HG03521 (cell line): ENCODE measurements at regions not wholly inside any gene's neighbourhood (a gene's known extent, or its start where the extent isn't known, plus 50 kb on each side); places are given as distances from the start of the nearest gene placed in this dataset.
"Not testable (repeated sequence)": the region's sequence is repeated elsewhere in the genome, so short reads cannot be mapped to it uniquely, and the experiment has no call there.

Experiments
- ATAC-seq: cut with Tn5 transposase; IDR thresholded peaks from one replicate; pipeline ENCODE4 v1.9.1; 2021; ENCODE audit warnings: mild to moderate bottlenecking, moderate library complexity; ENCODE audit not compliant: unreplicated experiment

DNA sequence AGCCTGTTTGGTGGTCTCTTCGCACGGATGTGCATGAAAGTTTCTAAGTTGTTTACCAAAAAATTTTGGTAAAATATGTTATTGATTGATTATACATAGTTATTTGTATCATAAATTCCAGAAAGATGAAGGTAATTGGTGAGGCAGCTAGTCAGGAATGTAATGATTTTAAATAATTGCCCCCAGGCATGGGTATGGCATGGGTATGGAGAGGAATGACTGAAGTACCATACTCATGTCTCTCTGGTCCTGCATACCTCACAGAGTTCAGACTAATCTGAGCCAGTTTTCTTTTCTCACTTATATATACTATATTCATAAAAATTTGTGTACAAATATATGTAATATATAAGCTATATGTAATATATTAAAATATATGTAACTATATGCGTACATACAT is 329.0 kb upstream of the TECRL start:
- no peak for ATAC-seq

DNA sequence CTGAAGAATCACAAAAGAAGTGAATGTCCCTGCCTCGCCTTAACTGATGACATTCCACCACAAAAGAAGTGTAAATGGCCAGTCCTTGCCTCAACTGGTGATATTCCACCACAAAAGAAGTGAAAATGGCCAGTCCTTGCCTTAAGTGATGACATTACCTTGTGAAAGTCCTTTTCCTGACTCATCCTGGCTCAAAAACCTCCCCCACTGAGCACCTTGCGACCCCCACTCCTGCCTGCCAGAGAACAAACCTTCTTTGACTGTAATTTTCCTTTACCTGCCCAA is 328.5 kb upstream of the TECRL start:
- not testable (repeated sequence) for ATAC-seq

DNA sequence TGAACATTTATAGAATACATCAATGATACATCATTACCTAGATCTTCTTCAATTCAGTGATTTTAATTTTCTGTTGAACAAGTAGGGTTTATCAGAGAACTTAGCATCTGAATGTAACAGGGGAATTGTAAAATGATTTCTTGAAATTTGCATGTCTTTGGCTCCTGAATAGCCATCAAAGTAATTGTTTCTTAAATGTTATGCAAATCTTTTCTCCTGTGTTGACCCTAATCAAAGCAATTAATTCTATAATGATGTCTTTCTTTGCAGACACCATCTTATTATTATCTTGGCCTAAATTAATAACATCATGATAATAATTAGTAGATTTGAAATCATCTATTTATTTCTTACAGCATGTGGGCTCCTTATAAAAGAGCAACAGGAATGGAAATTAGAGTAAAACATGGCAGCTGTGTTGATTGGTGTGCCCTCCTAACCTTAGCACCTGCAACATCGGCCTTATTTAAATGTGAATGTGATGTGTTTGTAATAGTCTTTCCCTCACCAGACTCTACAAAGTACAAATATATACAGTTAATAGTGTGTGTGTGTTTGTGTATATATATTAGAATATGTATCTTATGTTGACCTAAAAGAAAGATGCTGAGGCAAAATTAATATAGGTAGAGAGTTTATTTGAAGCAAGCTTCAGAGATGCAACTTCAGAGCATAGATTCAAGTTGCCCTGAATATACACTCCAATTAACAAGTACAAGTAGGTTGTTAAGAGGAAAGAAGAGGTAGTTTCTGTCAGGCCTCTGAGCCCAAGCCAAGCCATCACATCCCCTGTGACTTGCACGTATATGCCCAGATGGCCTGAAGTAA is 328.0 kb upstream of the TECRL start:
- ATAC-seq: no peak

DNA sequence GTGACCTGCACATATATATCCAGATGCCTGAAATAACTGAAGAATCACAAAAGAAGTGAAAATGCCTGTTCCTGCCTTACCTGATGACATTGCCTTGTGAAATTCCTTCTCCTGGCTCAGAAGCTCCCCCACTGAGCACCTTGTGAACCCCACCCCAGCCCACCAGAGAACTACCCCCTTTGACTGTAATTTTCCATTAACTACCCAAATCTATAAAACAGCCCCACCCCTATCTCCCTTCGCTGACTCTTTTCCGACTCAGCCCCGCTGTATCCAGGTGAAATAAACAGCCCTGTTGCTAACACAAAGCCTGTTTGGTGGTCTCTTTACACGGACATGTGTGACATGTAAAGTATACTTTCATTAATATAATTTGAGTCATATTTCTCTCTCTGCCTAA is 320.3 kb upstream of the TECRL start:
- no peak for ATAC-seq

DNA sequence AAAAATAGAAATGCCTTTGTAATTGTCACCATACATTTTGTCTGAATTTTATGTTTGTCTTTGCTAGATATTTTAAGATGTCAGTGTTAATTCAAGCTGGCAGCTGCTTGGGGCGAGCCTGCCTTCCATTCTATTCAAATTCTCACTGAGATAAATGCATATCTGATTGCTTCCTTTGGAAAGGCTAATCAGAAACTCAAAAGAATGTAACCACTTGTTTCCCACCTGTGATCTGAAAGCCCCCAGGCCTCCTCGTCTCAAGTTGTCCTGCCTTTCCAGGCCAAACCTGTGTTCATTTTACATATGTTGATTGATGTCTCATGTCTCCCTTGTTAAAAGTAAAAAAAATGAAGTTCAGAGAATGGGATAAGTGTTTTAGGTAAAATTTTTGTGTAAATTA is 318.7 kb upstream of the TECRL start:
- no peak for ATAC-seq

DNA sequence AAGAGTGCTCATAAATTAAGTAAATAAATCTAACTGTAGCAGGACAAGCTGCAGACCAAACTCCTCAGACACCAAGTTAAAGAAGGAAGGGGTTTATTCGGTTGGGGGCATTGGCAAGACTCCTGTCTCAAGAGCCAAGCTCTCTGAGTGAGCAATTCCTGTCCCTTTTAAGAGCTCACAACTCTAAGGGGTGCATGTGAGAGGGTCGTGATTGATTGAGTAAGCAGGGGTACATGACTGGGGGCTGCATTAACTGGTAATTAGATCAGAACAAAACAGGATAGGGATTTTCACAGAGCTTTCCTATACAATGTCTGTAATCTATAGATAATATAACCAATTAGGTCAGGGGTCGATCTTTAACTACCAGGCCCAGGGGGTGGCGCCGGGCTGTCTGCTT is 318.1 kb upstream of the TECRL start:
- not testable (repeated sequence) for ATAC-seq

DNA sequence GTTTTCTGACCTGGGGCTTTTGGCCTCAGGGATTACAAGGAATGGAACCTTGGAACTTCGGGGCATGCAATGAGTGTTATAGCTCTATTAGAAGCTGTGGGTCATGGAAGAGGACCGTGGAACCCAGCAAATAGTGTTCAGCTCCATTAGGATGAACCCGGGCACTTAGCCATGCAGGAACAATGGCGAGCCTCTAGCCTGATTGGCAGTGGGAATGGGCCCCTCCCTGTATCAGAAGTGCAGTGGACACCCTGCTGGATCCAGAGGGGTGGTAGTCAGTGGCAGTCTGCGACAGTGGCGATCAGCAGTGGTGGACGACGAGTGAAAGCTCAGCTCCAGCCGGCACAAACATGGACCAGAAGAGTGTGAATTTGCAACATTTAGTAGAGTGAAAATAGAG is 315.4 kb upstream of the TECRL start:
- ATAC-seq: no peak

DNA sequence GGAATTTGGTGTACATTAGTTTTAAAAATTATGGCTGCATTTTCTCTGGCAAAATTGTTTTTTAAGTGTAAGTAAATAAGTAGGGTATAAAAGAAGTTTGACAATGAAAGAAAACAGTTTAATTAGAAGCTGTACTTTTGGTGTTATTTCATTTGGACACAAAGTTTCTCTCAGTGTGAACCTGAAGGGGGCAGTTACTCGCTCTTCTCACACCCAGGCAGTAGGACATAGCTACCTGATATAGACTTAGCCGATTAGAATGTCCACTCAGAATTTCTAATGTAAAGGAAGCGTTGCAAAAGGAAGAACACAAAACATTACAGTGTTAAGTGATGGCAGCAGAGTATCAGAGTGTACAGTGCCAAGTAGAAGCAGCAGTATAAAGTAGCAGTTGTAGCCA is 311.9 kb upstream of the TECRL start:
- ATAC-seq: no peak

DNA sequence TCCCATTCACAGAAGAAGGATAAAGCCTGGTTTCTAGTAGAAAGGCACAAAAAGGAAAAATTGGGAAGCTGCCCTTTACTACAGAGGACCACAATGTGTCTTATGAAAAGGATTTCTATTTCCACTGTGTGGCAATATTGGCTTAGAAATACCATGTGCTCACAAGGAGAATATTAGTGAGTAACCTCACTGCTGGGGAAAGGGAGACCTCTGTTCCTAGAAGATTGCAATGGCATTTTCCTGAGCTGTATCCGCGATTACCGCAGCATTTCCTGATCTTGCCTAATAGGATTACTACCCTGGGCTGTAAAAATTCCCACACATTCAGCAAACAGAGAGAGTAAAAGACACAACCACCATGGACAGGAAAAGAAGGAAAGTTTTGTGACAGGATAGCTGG is 308.8 kb upstream of the TECRL start:
- no peak for ATAC-seq

DNA sequence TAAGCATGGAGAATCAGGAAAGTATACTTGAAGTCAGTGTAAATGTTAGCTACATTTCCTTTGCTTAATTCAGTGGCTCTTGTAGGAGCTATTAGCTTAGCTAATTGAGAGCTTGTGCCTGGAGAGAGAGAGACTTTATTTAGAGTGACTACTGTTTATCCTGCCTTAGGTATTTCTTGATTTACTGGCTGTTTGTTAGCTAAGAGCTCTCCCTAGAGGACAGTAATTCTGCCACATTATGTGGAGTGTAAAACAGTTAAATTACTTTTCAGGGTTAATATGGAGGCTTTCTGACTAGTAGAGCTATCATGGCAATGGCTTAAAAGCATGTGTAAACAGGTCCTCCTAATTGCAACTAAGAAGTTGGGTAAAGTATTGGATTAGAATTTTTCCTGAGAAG is 306.5 kb upstream of the TECRL start:
- ATAC-seq: no peak

DNA sequence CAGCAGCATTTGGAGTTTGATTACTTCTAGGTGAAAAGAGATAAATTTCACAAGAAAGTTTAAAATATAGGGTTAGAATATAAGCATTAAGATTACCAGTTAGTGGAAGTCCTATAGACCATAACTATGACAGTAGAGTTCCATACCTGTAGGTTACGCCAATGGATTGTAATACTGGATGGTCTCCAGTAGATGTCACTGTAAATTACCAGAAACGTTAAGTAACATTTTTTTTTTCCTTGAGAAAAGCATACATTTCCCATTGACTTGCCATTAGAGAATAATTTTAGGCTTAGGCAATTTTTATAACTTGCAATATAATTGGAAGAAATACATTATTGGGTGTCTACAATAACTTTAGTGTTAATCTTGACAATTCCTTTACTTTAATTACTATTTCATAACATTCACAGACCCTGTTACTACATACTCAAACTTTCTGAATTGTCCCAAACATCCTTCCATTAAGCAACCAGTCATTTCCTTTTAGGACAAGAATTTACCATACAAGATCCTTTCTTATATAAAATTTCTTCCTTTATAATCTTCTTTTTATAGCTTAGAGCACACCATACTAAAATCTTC is 304.1 kb upstream of the TECRL start:
- ATAC-seq: no peak

DNA sequence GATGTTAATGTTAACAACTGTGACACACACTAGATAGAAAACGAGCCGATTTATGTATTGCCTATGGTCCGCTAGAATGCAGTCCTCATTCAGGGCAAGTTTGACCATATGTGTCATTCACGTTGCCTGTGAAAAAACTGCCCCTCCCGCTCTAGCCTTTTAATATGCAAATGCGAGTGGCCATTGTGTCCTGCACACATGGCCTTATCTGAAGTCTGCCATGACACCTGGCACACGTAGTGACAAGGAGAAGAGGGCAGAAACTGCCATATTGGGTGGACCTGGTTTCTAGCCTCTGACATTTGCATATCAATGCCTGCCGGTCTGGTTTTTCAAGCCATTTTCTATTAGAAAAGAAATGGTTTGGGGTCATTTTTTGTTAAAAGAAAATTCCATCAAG is 303.3 kb upstream of the TECRL start:
- ATAC-seq: no peak

DNA sequence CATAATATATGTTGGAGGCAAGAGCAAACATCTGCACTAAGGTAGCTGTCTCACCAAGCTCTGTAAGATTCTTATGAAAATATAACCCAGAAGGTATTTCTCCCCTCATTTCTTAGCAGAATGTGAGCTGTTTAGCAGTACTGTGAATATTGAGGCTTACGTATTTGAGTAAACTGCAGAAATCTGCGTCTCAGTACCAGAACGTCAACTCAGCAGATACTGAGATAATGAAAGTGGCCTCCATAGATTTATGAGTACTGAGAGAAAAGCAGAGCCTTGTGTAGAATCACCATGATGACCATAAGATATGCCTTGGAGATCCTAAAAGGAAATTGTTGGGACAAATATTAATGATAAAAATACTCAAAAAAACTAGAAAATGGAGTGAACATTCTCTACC is 296.7 kb upstream of the TECRL start:
- ATAC-seq: no peak

DNA sequence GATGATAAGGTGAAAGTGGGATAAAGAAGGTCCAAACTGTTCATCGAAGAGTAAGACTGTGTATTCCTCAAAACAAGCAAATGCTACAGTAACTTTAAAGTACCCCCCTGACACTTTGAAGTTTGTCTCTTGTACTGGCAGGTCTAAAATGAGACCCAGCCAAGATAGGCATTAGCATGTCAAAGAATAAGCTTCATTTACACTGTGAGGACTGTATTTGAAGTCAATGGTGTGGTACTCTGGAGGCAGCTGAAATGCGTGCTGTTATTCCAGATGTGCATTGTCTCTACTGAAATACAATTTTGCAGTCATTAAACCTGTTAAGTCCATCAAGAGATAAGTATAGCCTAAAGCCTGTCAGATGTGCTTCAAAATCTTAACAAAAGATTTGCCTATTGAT is 288.9 kb upstream of the TECRL start:
- ATAC-seq: no peak

DNA sequence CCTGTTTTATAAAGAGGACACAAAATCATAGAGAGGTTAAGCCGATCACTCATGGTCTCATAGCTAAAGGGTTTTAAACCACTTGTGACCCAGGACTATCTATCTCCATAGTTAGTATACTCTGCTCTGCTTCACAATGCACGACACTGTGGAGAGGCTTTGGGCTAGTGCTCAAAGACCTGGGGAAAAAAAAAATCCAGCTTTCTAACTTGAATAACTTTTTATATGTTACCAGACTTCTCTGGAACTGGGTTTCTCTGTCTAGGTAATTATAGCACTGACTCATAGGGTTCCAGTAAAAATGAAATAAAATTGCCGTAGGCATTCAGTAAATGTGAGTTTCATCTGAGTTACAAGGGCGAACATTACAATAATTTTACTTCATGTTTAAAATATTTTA is 273.7 kb upstream of the TECRL start:
- ATAC-seq: no peak

DNA sequence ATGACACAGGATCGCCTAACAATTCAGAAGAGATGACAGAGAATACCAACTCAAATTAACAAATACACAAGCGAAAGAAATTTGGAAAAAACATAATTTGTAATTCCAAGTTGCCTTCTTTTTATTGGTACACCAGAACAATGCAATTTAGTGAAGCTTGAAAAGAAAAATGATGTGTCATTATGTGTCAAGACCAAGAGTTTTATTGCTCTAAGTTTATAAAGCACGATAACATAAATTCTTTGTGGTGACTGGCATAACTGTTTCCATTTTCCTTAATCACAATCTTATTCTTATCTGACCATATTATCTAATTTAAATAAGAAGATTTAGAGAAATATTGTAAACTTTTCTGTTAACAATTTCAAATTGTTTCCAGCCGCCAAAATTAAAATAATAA is 273.2 kb upstream of the TECRL start:
- ATAC-seq: no peak

DNA sequence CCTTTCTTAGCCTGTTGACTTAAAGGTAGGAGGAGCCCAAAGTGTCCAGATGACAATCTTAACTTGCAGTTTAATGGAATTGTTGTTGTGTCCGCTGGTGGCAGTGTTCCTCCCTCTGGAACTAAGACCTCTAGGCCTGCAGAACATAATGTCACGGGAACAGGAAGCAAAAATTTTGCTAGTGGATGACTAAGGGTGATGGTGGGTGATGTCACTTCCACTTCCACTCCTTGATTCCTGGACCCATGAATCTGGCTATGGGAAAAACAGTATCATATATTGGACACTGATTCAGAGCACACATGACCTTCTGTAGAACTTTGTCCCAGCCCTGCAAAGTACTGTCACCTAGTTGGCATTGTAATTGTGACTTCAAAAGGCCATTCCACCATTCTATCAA is 263.9 kb upstream of the TECRL start:
- not testable (repeated sequence) for ATAC-seq

DNA sequence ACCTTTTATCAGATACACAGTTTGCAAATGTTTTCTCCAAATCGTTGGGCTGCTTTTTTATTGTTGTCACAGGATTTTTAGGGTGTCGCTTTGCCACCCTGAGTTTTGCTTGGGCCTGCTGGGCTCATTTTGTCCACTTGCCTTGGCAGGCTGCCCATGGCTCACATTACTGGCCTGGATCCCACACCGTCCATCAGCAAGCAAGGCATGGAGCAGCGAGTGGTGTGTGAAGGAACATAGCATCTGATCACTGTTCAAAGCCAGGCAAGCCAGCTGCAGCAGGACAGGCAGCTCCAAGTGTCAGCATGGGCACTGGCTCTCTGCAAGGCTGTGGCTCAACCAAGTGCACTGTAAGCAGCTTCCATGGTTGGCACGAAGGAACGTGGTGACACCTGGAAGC is 261.4 kb upstream of the TECRL start:
- ATAC-seq: no peak

DNA sequence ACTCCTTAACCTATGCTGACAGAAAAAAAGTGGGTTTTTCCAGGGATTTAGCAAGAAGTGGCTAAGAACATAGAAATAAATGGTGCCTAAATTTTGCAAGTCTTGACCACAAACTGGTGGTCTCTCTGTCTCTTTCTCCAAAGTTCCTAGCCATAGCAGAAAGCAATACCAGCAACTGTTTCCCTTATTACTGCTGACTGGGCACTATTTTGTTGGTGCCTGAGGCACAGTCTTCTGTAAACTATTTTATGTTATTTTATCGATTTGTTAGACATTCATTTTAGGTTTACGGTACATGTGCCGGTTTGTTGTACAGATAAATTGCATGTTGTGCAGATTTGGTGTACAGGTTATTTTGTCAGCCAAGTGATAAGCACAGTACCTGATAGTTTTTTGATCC is 234.6 kb upstream of the TECRL start:
- no peak for ATAC-seq

DNA sequence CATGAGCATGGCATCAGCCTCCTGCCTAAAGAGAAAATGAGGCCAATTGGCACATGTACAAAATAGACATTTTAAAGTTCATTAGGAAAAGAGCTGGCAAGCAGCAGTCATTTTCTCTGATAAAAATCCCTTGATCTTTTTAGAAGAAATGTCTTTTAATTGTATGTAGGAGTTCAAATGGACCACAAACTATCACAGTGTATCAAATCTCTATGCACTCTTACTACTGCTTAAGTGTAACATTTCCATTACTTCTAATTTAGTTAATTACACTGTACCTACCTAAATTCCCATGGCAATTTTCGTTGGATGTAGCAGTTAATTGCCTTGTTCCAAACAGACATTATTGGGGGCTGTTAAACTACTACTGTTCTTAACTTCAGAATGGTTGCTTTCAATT is 233.7 kb upstream of the TECRL start:
- ATAC-seq: no peak

DNA sequence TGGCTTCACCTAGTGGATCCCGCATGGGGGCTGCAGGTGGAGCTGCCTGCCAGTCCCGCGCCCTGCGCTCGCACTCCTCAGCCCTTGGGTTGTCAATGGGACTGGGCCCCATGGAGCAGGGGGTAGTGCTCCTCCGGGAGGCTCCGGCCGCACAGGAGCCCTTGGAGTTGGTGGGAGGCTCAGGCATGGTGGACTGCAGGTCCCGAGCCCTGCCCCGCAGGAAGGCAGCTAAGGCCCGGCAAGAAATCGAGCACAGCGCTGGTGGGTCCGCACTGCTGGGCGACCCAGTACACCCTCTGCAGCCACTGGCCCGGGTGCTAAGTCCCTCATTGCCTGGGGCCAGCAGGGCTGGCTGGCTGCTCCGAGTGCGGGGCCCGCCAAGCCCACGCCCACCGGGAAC is 231.2 kb upstream of the TECRL start:
- ATAC-seq: not testable (repeated sequence)

DNA sequence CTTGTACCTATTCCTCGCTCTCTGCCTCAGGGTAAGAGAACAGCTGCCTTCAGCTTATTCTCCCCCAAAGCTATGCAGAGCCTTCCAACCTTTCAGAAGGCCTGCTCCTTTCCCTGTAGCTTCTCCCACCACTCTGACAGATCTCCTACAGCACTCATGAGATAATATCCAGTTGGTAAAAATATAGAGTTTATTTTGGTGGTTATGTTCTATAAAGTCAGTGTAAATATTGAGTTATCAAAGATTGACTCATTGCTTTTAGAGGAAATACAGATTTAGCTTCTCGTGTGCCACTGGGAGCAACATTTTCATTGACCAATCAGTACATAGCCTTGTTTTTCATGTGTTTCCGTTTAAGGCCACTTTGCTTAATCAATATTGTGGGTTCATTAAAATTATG is 216.2 kb upstream of the TECRL start:
- no peak for ATAC-seq

DNA sequence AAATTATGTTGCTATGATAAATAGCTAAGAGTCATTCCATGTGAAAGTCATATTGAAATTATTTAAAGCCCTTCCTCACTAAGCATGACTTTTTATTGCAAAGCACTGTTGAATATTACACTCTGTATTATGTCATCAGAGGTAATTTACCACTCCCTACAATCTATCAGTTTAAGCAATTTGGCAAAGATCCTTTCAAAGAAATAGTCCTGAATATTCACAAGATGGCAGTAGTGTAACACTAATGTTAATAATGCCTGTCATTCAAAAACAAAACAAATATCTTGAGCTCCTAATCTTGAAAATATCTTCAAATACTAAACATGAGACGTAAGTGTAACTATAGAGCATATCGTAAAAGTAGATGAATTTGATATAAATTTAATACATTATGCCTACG is 208.6 kb upstream of the TECRL start:
- ATAC-seq: no peak
